RWPE2 (cell line): ENCODE measurements at regions not wholly inside any gene's neighbourhood (a gene's known extent, or its start where the extent isn't known, plus 50 kb on each side); places are given as distances from the start of the nearest gene placed in this dataset.

Experiments
- ATAC-seq: fragments of 200-7000 bp; cut with Tn5 transposase; 3 replicates; pipeline ENCODE4 v1.9.1; 2021; ENCODE audit warnings: low read depth
- DNase-seq: peaks from one replicate; pipeline ENCODE4 v3.0.0-alpha.2; 2020; ENCODE audit warnings: low spot score
- H3K27ac ChIP-seq: fragments of 450-650 bp; 2 replicates; pipeline ENCODE4 v1.5.1; 2017; ENCODE audit warnings: mild to moderate bottlenecking; ENCODE audit not compliant: poor library complexity, severe bottlenecking
- H3K27me3 ChIP-seq: fragments of 250-450 bp; sonication (Bioruptor Pico); 2 replicates; pipeline ENCODE4 v1.5.1; 2021; ENCODE audit warnings: mild to moderate bottlenecking, moderate library complexity; ENCODE audit not compliant: insufficient read depth, poor library complexity, severe bottlenecking
- H3K36me3 ChIP-seq: fragments of 250-450 bp; sonication (Bioruptor Pico); 2 replicates; pipeline ENCODE4 v1.5.1; 2020; ENCODE audit warnings: low read depth, mild to moderate bottlenecking, moderate library complexity
- H3K4me1 ChIP-seq: fragments of 250-450 bp; sonication (Bioruptor Pico); 2 replicates; pipeline ENCODE4 v1.5.1; 2021; ENCODE audit warnings: mild to moderate bottlenecking, moderate library complexity; ENCODE audit not compliant: insufficient read depth, poor library complexity, severe bottlenecking
- H3K4me3 ChIP-seq: fragments of 250-450 bp; sonication (Bioruptor Pico); 2 replicates; pipeline ENCODE4 v1.5.1; 2021; ENCODE audit warnings: mild to moderate bottlenecking, moderate library complexity; ENCODE audit not compliant: severe bottlenecking
- H3K9me3 ChIP-seq: fragments of 250-450 bp; sonication (Bioruptor Pico); 2 replicates; pipeline ENCODE4 v1.5.1; 2021; ENCODE audit warnings: mild to moderate bottlenecking, moderate library complexity; ENCODE audit not compliant: severe bottlenecking
- TF ChIP-seq, protein P1 (sequence below): fragments of 450-650 bp; IDR thresholded peaks from one replicate; pipeline ENCODE4 v1.5.1; 2017; ENCODE audit warnings: mild to moderate bottlenecking, moderate library complexity; ENCODE audit not compliant: poor library complexity, severe bottlenecking

DNA sequence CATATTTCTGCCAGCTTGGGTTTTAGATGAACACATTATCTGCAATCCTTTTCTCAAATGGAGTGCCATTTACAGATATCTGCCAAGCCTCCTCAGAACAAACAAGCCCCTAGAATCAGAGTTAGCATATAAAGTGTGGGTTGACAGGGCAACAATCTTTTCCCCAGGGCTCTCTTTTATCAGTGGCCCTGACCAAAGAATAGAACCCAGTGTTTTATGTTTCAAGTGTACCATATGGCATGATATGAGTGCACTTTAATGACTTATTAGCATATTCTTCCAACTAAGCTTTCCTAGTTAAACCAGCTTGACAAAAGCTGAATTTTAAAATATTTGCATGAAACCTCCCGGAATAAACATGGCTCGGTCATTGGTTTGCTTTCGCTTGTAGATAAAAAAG lies 57.3 kb downstream of the EVX1 start:
- Histone ChIP-seq H3K27me3 (no peaks in the 10 kb centered on the region), H3K4me1 (peaks cover 4% of the 10 kb centered on the region), H3K27ac (no peak overlapping the region), H3K9me3 (no peaks in the 10 kb centered on the region), H3K36me3 (no peaks in the 10 kb centered on the region), H3K4me3 (no peak overlapping the region)
- DNase-seq, result no peak
- no peak for ATAC-seq
- TF ChIP-seq, protein P1, sequence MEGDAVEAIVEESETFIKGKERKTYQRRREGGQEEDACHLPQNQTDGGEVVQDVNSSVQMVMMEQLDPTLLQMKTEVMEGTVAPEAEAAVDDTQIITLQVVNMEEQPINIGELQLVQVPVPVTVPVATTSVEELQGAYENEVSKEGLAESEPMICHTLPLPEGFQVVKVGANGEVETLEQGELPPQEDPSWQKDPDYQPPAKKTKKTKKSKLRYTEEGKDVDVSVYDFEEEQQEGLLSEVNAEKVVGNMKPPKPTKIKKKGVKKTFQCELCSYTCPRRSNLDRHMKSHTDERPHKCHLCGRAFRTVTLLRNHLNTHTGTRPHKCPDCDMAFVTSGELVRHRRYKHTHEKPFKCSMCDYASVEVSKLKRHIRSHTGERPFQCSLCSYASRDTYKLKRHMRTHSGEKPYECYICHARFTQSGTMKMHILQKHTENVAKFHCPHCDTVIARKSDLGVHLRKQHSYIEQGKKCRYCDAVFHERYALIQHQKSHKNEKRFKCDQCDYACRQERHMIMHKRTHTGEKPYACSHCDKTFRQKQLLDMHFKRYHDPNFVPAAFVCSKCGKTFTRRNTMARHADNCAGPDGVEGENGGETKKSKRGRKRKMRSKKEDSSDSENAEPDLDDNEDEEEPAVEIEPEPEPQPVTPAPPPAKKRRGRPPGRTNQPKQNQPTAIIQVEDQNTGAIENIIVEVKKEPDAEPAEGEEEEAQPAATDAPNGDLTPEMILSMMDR, result no peak

DNA sequence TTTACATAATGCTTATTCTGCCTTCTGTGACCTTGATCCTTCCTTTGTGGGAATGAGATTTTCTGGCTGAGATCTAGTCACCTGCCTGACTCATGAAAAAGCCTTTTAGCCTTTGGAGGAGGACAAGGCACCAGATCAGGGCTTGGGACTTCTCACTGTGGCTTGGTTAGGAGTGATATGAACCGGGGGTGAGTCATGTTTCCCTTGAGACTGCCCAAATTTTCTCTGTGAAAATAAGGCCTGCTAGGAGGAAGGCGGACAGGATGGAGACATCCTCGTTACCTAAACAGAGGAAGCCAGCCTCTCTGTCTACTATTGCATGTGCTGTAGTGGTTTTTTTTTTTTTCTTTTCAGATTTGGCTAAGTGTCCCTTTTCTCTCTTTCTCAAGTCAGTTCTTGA lies 57.8 kb downstream of the EVX1 start:
- DNase-seq (no peak), ATAC-seq (no peak)
- Histone ChIP-seq H3K4me1 (peaks cover 4% of the 10 kb centered on the region), H3K4me3 (no peak overlapping the region), H3K27me3 (no peaks in the 10 kb centered on the region), H3K27ac (no peak overlapping the region), H3K36me3 (no peaks in the 10 kb centered on the region), H3K9me3 (no peaks in the 10 kb centered on the region)
- TF ChIP-seq, protein P1, result no peak

DNA sequence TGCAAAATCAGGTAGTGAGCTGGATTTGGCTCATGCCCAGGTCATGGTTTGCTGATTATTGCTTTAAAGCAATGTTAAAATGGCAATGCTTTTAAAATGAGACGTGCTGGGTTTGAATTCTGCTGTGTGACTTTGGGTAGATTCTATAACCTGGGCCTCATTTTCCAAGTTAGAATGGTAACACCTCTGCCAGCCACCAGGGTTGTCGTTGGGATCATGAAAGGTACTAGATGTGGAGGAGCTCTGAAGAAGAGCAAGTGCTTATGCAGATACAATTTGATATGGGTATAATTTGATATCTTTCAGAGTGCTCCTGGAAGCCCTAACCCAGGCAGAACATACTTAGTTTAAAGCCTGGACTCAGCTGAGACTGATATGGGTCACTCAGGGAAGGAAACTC lies 60.0 kb downstream of the EVX1 start:
- Histone ChIP-seq H3K27me3 (no peaks in the 10 kb centered on the region), H3K4me3 (no peak overlapping the region), H3K9me3 (no peaks in the 10 kb centered on the region), H3K27ac (no peak overlapping the region), H3K36me3 (no peaks in the 10 kb centered on the region), H3K4me1 (peaks cover 4% of the 10 kb centered on the region)
- TF ChIP-seq, protein P1, result no peak
- no peak for DNase-seq
- no peak for ATAC-seq

DNA sequence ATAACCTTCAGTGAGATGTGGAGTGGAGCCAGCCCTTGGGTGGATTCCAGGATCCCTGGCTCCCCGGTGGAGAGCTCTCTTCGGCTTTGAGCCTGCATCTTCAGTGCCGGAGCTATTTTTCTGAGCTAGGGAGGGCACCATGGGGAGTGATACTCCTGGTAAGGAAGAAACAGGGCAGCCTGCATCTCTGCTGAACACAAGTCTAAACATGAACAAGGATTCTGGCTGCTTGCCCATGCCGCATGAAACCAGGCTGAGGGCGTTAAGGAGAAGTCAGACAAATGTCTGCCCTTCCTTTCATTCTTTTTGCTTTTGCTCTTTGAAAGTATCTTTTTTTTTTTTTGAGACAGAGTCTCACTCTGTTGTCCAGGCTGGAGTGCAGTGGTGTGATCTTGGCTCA lies 60.4 kb downstream of the EVX1 start:
- no peaks in the 10 kb centered on the region for H3K9me3 ChIP-seq
- no peak overlapping the region for H3K4me3 ChIP-seq
- H3K27me3 ChIP-seq, result no peaks in the 10 kb centered on the region
- DNase-seq (peak; percentile 73), ATAC-seq (peak; percentile 90)
- H3K27ac ChIP-seq, result no peak overlapping the region
- H3K4me1 ChIP-seq, result peaks cover 4% of the 10 kb centered on the region
- H3K36me3 ChIP-seq, result no peaks in the 10 kb centered on the region
- TF ChIP-seq, protein P1, result no peak

DNA sequence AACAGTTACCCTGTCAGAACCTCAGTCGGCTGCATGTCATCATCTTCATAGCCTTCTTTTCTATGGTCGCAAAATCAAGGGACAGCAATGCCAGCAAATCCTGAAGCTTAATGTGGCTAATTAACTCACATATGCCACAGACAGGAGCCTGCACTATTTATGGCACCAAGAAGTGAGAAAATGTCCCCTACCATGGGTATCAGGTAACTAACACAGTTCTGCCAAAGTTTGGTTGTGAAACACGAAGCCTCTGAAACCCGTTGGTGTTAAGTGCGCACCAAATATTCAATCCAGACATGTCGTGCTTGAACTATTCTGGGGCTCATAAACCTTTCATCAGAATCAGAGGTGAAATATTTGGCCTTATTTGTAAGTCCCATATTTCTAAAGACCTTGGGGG lies 63.3 kb downstream of the EVX1 start:
- H3K4me3 ChIP-seq, result no peak overlapping the region
- no peak overlapping the region for H3K27ac ChIP-seq
- ATAC-seq (no peak), DNase-seq (no peak)
- H3K9me3 ChIP-seq, result no peaks in the 10 kb centered on the region
- TF ChIP-seq, protein P1, result no peak
- H3K36me3 ChIP-seq, result no peaks in the 10 kb centered on the region
- H3K4me1 ChIP-seq, result peaks cover 4% of the 10 kb centered on the region
- H3K27me3 ChIP-seq, result no peaks in the 10 kb centered on the region
